Brain microvascular endothelial cell (primary cell): ENCODE measurements at regions not wholly inside any gene's neighbourhood (a gene's known extent, or its start where the extent isn't known, plus 50 kb on each side); places are given as distances from the start of the nearest gene placed in this dataset.

ENCODE experiments used
- DNase-seq: peaks from one replicate; pipeline ENCODE4 v3.0.0-alpha.2; 2020
- H3K27ac ChIP-seq: fragments of 250-450 bp; sonication (Bioruptor Pico); 2 replicates; pipeline ENCODE4 v1.5.1; 2020; ENCODE audit warnings: mild to moderate bottlenecking, moderate library complexity
- H3K27me3 ChIP-seq: fragments of 250-450 bp; sonication (Bioruptor Pico); replicated peaks from 2 replicates; pipeline ENCODE4 v1.5.1; 2020; ENCODE audit warnings: mild to moderate bottlenecking
- H3K36me3 ChIP-seq: fragments of 250-450 bp; sonication (Bioruptor Pico); replicated peaks from 2 replicates; pipeline ENCODE4 v1.5.1; 2020; ENCODE audit warnings: mild to moderate bottlenecking
- H3K4me3 ChIP-seq: 2 replicates; pipeline ENCODE4 v1.5.1; 2011; ENCODE audit warnings: low read depth, mild to moderate bottlenecking, control low read depth, low read length, moderate library complexity
- CTCF ChIP-seq: IDR thresholded peaks from 2 replicates; pipeline ENCODE4 v1.5.1; 2011; ENCODE audit warnings: low read depth, mild to moderate bottlenecking, moderate library complexity, low read length, control low read depth, inconsistent platforms; ENCODE audit errors: missing control alignments
- in situ Hi-C: cut with HindIII; loops from 2 replicates; pipeline ENCODE4 v1.10.0; 2017; ENCODE audit warnings: low sequenced_read_pairs, low pct_ligation_motif_present

GRCh38 chr13:63370101-63370500 lies 1954.5 kb upstream of the PCDH20 start:
- Histone ChIP-seq H3K4me3 (no peak overlapping the region), H3K27me3 (no peaks in the 10 kb centered on the region), H3K27ac (no peak overlapping the region), H3K36me3 (no peaks in the 10 kb centered on the region)
- DNase-seq: no peak
- in situ Hi-C loops: no loop called here
- no peak for TF ChIP-seq CTCF

- Histone ChIP-seq H3K36me3 (no peaks in the 10 kb centered on the region), H3K27ac (no peak overlapping the region), H3K4me3 (no peak overlapping the region), H3K27me3 (no peaks in the 10 kb centered on the region)
- TF ChIP-seq CTCF: no peak
- DNase-seq: no peak
- in situ Hi-C loops: no loop called here
Measured at GRCh38 chr13:63367522-63368198, 1952.0 kb upstream of the PCDH20 start.

GRCh38 chr13:63364159-63364558 lies 1948.5 kb upstream of the PCDH20 start:
- Histone ChIP-seq H3K27ac (no peak overlapping the region), H3K36me3 (no peaks in the 10 kb centered on the region), H3K4me3 (no peak overlapping the region), H3K27me3 (no peaks in the 10 kb centered on the region)
- DNase-seq: no peak
- TF ChIP-seq CTCF: no peak
- in situ Hi-C loops: no loop called here

- in situ Hi-C loops: no loop called here
- no peak for TF ChIP-seq CTCF
- H3K4me3 ChIP-seq: no peak overlapping the region
- no peak overlapping the region for H3K27ac ChIP-seq
- no peaks in the 10 kb centered on the region for H3K27me3 ChIP-seq
- no peaks in the 10 kb centered on the region for H3K36me3 ChIP-seq
- no peak for DNase-seq
Measured at GRCh38 chr13:63351533-63351932, 1935.9 kb upstream of the PCDH20 start.

- in situ Hi-C loops: no loop called here
- H3K36me3 ChIP-seq: no peaks in the 10 kb centered on the region
- TF ChIP-seq CTCF: no peak
- no peak for DNase-seq
- no peak overlapping the region for H3K27ac ChIP-seq
- no peak overlapping the region for H3K4me3 ChIP-seq
- H3K27me3 ChIP-seq: no peaks in the 10 kb centered on the region
Measured at GRCh38 chr13:63351081-63351480, 1935.4 kb upstream of the PCDH20 start.

GRCh38 chr13:63345835-63346234 lies 1930.2 kb upstream of the PCDH20 start:
- Histone ChIP-seq H3K36me3 (no peaks in the 10 kb centered on the region), H3K4me3 (no peak overlapping the region), H3K27me3 (no peaks in the 10 kb centered on the region), H3K27ac (no peak overlapping the region)
- DNase-seq: no peak
- no peak for TF ChIP-seq CTCF
- in situ Hi-C loops: no loop called here
